Keratinocyte (primary cell): ENCODE measurements at regions not wholly inside any gene's neighbourhood (a gene's known extent, or its start where the extent isn't known, plus 50 kb on each side); places are given as distances from the start of the nearest gene placed in this dataset.

Source experiments
- DNase-seq: peaks from one replicate; pipeline ENCODE4 v3.0.0-alpha.2; 2011; ENCODE audit warnings: low read depth, missing footprints, low spot score
- FAIRE-seq: peaks from 2 replicates; lab custom pipeline; 2011; peaks lifted over from hg19 to GRCh38; lab: Jason Lieb, UNC
- H2AFZ ChIP-seq: 2 replicates; pipeline ENCODE4 v1.6.0; 2012; ENCODE audit warnings: low read length, control low read depth, inconsistent platforms; ENCODE audit not compliant: control insufficient read depth
- H3K27ac ChIP-seq: 2 replicates; pipeline ENCODE4 v1.5.1; 2011; ENCODE audit warnings: low read length; ENCODE audit not compliant: control insufficient read depth, insufficient read depth
- H3K27me3 ChIP-seq: 3 replicates; pipeline ENCODE4 v1.6.0; 2011; ENCODE audit warnings: low read length; ENCODE audit not compliant: control insufficient read depth, insufficient read depth; ENCODE audit errors: extremely low read depth
- H3K36me3 ChIP-seq, 2 experiments: 2 replicates in 1 of 2; 3 replicates in 1 of 2; pipeline ENCODE4 v1.5.1; 2011; ENCODE audit warnings: low read length in 2 of 2, mild to moderate bottlenecking in 1 of 2; ENCODE audit not compliant: control insufficient read depth in 2 of 2, insufficient read depth in 2 of 2; ENCODE audit errors: extremely low read depth in 1 of 2
- H3K4me1 ChIP-seq: 3 replicates; pipeline ENCODE4 v1.5.1; 2011; ENCODE audit warnings: low read length; ENCODE audit not compliant: control insufficient read depth, insufficient read depth; ENCODE audit errors: extremely low read depth
- H3K4me2 ChIP-seq: 3 replicates; pipeline ENCODE4 v1.6.0; 2011; ENCODE audit warnings: low read depth, low read length; ENCODE audit not compliant: control insufficient read depth, insufficient read depth; ENCODE audit errors: extremely low read depth
- H3K4me3 ChIP-seq, 3 experiments: fragments of 200-600 bp in 1 of 3; sonication (generic) in 1 of 3; 2 replicates in 2 of 3; 3 replicates in 1 of 3; pipeline ENCODE4 v1.5.1; 2011 to 2016; ENCODE audit warnings: low read length in 3 of 3, mild to moderate bottlenecking in 3 of 3, control low read depth in 2 of 3, inconsistent platforms in 1 of 3, low read depth in 1 of 3, mixed read lengths in 1 of 3, mixed run types in 1 of 3, moderate library complexity in 1 of 3; ENCODE audit not compliant: control insufficient read depth in 2 of 3, insufficient read depth in 2 of 3; ENCODE audit errors: extremely low read depth in 1 of 3
- H3K79me2 ChIP-seq: 2 replicates; pipeline ENCODE4 v1.6.0; 2012; ENCODE audit warnings: low read length; ENCODE audit not compliant: control insufficient read depth, insufficient read depth
- H3K9ac ChIP-seq: 3 replicates; pipeline ENCODE4 v1.6.0; 2011; ENCODE audit warnings: low read length; ENCODE audit not compliant: control insufficient read depth, insufficient read depth; ENCODE audit errors: extremely low read depth
- H3K9me1 ChIP-seq: 3 replicates; pipeline ENCODE4 v1.6.0; 2011; ENCODE audit warnings: low read length; ENCODE audit not compliant: control insufficient read depth, insufficient read depth; ENCODE audit errors: extremely low read depth
- H3K9me3 ChIP-seq: 2 replicates; pipeline ENCODE4 v1.5.1; 2012; ENCODE audit warnings: low read depth, low read length; ENCODE audit not compliant: control insufficient read depth
- H4K20me1 ChIP-seq: 3 replicates; pipeline ENCODE4 v1.6.0; 2011; ENCODE audit warnings: low read length; ENCODE audit not compliant: control insufficient read depth, insufficient read depth; ENCODE audit errors: extremely low read depth
- EZH2 ChIP-seq: IDR thresholded peaks from one replicate; pipeline ENCODE4 v1.6.1; 2012; ENCODE audit warnings: inconsistent platforms, mild to moderate bottlenecking, low read length, moderate library complexity
- dilution Hi-C: fragments of 300-500 bp; cut with MboI; formaldehyde crosslinking; loops from one replicate; pipeline ENCODE4 v1.7.0; 2020; ENCODE audit warnings: low sequenced_read_pairs; ENCODE audit not compliant: extremely low pct_ligation_motif_present
- TF ChIP-seq, protein P1 (sequence below), 3 experiments: IDR thresholded peaks in 1 of 3; conservative IDR thresholded peaks in 1 of 3; optimal IDR thresholded peaks in 1 of 3; 2 replicates in 2 of 3; 3 replicates in 1 of 3; pipeline versions ENCODE3 to v1.5.1; 2011; ENCODE audit warnings: low read length in 3 of 3, mild to moderate bottlenecking in 3 of 3, moderate library complexity in 2 of 3, control low read depth in 1 of 3, inconsistent platforms in 1 of 3; ENCODE audit not compliant: insufficient read depth in 2 of 3; ENCODE audit errors: extremely low read depth in 1 of 3

DNA sequence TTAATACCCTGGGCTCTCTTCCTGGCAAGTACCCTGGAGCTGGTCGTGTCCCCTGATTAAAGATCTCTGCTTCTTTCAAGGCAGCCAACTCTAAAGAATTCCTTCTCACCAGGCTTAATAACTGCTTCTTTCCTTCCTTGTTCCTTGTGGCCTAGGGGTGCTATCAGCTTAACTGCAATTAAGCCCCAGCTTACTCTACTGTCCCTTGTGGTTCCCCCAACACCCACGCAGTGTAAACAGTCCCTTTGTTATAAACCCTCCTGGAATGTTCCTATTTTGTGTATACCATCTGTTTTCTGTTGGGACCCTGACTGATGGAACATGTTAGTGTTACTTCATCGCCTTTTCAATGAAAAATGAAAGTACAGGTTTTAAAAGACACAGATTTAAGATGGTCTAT, 126.4 kb upstream of the KIRREL3 start:
- Histone ChIP-seq H3K36me3 (no peaks in the 10 kb centered on the region), H3K4me2 (no peak overlapping the region), H3K79me2 (no peaks in the 10 kb centered on the region), H3K9me3 (no peaks in the 10 kb centered on the region), H3K27me3 (no peaks in the 10 kb centered on the region), H3K9ac (no peak overlapping the region), H3K9me1 (no peaks in the 10 kb centered on the region), H3K27ac (no peak overlapping the region), H2AFZ (no peak overlapping the region), H4K20me1 (no peaks in the 10 kb centered on the region), H3K4me3 (no peak overlapping the region), H3K4me1 (no peaks in the 10 kb centered on the region)
- DNase-seq (no peak), FAIRE-seq (no peak)
- TF ChIP-seq, protein P1, sequence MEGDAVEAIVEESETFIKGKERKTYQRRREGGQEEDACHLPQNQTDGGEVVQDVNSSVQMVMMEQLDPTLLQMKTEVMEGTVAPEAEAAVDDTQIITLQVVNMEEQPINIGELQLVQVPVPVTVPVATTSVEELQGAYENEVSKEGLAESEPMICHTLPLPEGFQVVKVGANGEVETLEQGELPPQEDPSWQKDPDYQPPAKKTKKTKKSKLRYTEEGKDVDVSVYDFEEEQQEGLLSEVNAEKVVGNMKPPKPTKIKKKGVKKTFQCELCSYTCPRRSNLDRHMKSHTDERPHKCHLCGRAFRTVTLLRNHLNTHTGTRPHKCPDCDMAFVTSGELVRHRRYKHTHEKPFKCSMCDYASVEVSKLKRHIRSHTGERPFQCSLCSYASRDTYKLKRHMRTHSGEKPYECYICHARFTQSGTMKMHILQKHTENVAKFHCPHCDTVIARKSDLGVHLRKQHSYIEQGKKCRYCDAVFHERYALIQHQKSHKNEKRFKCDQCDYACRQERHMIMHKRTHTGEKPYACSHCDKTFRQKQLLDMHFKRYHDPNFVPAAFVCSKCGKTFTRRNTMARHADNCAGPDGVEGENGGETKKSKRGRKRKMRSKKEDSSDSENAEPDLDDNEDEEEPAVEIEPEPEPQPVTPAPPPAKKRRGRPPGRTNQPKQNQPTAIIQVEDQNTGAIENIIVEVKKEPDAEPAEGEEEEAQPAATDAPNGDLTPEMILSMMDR (optimal IDR thresholded peaks at IDR 0.05 in 1 of 3, IDR thresholded peaks at IDR 0.05 in 1 of 3, conservative IDR thresholded peaks at IDR 0.05 in 1 of 3; ENCODE audit: extremely low read depth in 1 of 3, insufficient read depth in 2 of 3, low read length in 3 of 3), result no peak
- no peak for TF ChIP-seq EZH2
- dilution Hi-C loops, result no loop called here

DNA sequence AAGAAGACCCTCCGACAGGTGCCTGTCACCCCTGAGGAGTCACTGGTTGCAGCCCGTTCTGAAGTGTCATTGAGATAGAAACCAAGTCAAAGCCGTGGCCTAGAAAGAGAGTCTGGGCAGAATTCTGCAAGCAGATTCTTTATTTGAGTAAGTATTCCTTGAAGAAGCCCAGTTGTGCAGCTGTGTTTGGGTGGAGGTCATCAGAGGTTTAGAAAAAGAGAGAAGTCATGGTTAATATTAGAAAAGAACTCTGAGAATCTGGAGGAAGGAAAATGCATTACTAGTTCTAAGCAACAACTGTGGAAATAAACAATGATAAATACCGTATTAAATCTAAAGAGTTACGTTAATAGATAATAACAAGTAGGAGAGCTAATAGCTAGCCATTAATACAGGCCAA, 118.8 kb upstream of the KIRREL3 start:
- no peak overlapping the region for H3K4me3 ChIP-seq
- no peak overlapping the region for H3K9ac ChIP-seq
- FAIRE-seq, result no peak
- H3K27me3 ChIP-seq, result no peaks in the 10 kb centered on the region
- H3K27ac ChIP-seq, result no peak overlapping the region
- DNase-seq, result no peak
- H3K9me3 ChIP-seq, result no peaks in the 10 kb centered on the region
- no peaks in the 10 kb centered on the region for H3K36me3 ChIP-seq
- dilution Hi-C loops, result no loop called here
- H4K20me1 ChIP-seq, result no peaks in the 10 kb centered on the region
- H3K4me2 ChIP-seq, result no peak overlapping the region
- H3K4me1 ChIP-seq, result no peaks in the 10 kb centered on the region
- no peaks in the 10 kb centered on the region for H3K9me1 ChIP-seq
- H3K79me2 ChIP-seq, result no peaks in the 10 kb centered on the region
- H2AFZ ChIP-seq, result no peak overlapping the region
- no peak for TF ChIP-seq EZH2
- TF ChIP-seq, protein P1 (optimal IDR thresholded peaks at IDR 0.05 in 1 of 3, IDR thresholded peaks at IDR 0.05 in 1 of 3, conservative IDR thresholded peaks at IDR 0.05 in 1 of 3; ENCODE audit: extremely low read depth in 1 of 3, insufficient read depth in 2 of 3, low read length in 3 of 3), result no peak
